Urothelium cell line (cell line): ENCODE measurements at regions not wholly inside any gene's neighbourhood (a gene's known extent, or its start where the extent isn't known, plus 50 kb on each side); places are given as distances from the start of the nearest gene placed in this dataset.
A peak's percentile ranks its signal among the peaks of the same experiment; 100 is the strongest.

ENCODE experiments used
- DNase-seq: peaks from one replicate; pipeline ENCODE4 v3.0.0; 2011; ENCODE audit warnings: low spot score, mixed read lengths
- FAIRE-seq: peaks from 2 replicates; lab custom pipeline; 2011; peaks lifted over from hg19 to GRCh38; lab: Jason Lieb, UNC

- no peak for DNase-seq
- FAIRE-seq: no peak
These were observed 219.5 kb upstream of the DKK2 start for GRCh38 chr4:107255596-107255995.

DNA sequence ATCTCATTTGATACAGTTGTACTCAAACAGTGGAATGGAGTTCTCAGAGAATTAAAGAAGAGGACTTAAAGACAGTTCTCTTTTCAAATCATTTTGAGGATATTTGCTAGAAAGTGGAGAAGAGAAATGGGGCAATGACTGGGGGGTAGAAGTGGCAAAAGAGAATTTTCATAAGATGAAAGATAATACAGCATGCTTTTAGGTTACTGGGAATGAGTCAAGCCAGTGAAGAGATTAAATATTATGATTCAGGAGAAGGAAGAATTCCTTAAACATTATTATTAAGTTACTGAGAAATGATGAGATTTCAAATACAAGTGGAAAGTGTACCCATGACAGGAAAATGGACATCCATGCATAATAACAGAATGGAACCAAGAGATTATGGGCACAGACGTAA lies 219.0 kb upstream of the DKK2 start:
- no peak for DNase-seq
- FAIRE-seq: no peak

DNA sequence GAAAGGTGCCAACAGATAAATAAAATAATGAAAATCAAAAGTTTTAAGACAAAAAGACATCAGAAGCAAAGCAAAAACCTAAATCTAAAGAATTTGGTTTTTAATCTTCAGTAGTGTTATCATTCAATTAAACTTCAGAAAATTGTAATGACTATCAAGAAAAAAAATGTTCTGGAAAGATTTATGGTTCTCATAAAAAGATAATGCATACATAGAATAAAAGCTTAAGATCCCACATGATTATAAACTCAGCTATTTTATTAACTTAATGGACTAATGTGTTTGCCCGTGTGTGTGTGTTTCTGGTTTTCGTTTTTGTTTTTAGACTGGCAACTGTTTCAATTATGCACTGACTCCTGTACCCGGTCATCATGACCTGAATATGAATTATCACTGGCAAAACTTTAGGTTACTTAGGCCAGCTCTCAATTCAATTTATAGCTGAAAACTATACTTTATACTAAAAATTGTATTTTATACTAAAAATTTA lies 217.5 kb upstream of the DKK2 start:
- DNase-seq (no peak), FAIRE-seq (no peak)

GRCh38 chr4:107253090-107253489 lies 217.0 kb upstream of the DKK2 start:
- DNase-seq (no peak), FAIRE-seq (no peak)

GRCh38 chr4:107252571-107252970 lies 216.5 kb upstream of the DKK2 start:
- FAIRE-seq: no peak
- no peak for DNase-seq

DNA sequence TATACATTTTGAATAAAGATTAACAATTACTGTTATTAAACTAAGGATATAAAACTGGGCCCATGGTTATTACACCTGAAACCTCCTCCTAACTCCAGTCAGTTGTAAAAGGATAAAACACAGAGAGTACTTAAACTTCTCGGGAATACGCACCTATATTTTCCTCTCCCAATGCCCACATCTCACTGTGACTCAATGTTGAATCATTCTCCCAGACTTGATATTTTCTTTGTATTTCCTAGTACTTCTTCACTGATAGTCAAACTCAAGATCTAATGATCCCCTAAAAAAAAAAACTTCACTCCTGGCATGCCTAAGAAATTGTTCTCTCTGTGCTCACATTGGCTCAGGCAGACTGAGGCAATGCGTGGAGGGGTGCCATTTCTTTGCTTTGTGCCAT lies 212.5 kb upstream of the DKK2 start:
- DNase-seq (no peak), FAIRE-seq (no peak)

DNA sequence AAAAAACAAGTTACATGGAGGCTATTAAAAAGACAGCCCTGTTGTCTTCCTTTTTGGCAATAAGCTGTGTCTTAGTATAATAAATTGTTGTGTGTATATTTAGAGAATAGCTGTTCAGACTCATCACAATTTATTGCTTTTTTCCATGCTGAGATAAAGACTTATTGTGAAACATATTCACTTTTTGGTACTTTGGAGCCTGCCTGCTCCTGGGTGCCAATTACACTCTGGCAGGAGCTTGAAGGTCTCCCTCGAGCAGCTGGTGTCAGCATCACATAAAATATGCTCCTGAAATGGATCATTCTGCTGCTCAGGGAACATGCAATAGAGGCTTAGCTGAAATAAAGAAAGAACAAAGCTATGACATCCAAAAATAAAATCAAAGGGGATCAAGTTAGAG lies 211.6 kb upstream of the DKK2 start:
- DNase-seq: no peak
- FAIRE-seq: no peak

DNA sequence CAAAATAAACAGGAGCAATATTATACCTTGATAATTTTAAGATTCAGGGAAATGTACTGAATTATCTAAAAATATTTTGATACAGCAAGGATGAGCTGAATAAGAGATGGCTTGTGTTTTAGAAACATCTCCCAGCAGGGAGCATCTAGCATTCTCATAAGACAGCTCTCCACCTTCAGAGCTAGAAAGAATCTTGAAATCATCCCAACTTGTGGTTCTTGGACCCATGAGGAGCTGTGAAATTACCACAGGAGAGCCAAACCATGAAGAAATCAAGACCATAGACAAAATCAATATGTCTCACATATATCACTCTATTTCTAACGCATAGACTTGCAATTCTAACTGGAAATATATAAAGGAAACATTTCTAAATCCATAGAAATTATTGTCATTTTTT lies 210.6 kb upstream of the DKK2 start:
- FAIRE-seq (no peak), DNase-seq (no peak)

DNA sequence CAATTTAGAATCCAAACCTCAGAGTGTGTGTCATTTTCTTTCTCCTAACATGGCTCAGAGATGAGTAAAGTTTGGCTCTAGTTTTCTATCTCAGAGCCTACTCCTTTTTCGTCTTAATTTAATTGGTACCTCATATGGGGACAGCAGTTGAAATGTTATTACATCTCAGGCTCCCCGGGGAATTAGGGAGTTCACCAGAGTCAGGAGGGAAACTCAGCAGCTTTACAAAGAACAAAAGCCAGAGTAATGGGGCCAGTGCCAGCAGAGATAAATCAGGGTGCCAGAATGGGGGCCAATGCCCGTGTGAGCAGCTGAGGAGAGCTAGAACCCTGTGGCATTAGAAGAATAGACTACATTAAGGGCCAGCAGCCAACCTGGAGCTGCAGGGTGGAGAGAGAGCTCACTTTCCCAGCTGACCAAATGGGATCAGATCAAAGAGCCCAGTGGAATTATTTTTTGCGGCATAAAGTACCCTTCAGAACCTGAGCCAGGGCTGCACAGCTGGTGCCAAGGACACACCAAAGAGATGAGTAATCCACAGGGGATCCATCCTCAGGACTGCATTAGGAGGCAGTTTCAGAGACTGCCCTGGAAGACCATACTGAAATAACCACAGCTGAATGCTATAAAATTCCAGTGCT lies 207.1 kb upstream of the DKK2 start:
- peak; percentile 26 for DNase-seq
- FAIRE-seq: no peak

DNA sequence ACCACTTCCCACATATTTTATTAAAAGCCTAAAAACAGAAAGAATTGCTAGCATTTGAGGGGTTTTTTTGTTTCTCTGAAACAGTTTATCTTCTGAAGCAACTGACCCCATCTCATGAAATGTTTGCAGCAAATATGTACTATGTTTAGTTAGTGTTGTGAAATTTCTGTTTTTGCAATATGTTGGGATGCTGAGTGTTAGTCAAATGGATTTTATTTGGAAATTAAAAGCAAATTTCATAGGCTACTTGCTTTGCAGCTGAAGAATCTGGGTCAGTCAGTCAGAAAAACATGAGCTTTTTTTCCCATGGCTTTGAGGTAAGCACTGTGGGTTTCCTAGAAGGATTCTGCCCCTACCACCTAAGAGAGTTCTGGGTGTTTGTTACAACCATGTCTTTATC lies 184.9 kb upstream of the DKK2 start:
- FAIRE-seq (no peak), DNase-seq (no peak)

GRCh38 chr4:107219681-107220080 lies 183.6 kb upstream of the DKK2 start:
- DNase-seq (no peak), FAIRE-seq (no peak)

GRCh38 chr4:107216379-107216778 lies 180.3 kb upstream of the DKK2 start:
- FAIRE-seq (no peak), DNase-seq (no peak)

GRCh38 chr4:107215222-107215621 lies 179.1 kb upstream of the DKK2 start:
- no peak for FAIRE-seq

GRCh38 chr4:107213880-107214279 lies 177.8 kb upstream of the DKK2 start:
- DNase-seq: no peak
- FAIRE-seq: no peak

More at GRCh38 chr4:107215222-107215621, 179.1 kb upstream of the DKK2 start:
- DNase-seq: no peak

- no peak for FAIRE-seq
- no peak for DNase-seq
These were observed 177.3 kb upstream of the DKK2 start for GRCh38 chr4:107213410-107213809.

DNA sequence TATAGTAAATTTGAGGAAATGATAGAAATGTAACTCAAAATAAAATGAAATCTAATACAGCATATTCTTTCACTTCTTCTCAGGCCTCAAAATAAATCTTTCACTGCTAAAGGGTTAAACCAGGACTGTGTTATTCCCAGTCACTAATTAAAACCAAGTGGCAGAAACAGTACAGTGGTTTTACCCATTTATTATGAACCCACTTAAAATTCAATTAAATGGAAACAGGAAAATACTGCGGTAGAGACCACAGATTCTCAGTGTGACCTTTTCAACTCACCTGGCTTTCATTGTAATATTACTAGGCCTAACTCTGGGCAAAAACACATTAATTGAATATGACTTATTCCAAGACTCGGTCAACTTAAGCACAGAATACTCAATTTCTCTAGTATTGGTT lies 176.5 kb upstream of the DKK2 start:
- FAIRE-seq: no peak
- no peak for DNase-seq

DNA sequence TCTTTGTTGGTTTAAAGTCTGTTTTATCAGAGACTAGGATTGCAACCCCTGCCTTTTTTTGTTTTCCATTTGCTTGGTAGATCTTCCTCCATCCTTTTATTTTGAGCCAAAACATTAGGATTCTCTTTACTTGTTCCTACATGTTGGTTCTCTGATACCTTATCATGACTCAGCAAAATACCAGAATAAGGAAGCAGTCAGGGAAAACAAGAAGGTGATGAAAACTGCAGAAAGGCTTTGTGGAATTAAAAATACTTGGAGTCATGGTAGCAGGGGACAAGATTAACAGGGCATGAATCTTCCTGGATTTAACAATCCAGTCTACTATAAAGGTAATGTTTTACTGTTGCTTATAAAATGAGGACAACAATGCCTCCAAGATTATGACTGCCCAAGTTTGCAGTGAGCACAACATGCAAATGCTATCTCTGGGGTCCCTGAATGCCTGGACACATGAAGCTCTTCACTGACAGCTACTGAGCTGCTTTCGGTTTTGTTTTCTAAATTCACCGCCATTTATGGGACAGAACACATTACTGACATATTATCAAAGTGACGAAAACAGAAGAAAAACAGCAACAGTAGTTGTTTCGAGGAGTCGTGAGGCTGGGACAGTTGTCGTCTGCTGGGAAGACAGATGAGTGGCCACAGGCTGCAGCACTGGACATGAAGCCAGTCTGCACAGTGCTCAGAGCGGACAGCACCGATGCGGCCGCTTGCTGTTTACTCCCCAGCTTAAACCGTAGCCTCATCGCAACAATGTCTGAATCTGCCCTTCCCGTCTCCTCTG lies 174.5 kb upstream of the DKK2 start:
- peak; percentile 35 for DNase-seq
- FAIRE-seq: no peak

- no peak for DNase-seq
- FAIRE-seq: no peak
These were observed 167.6 kb upstream of the DKK2 start for GRCh38 chr4:107203733-107204132.

- DNase-seq (no peak), FAIRE-seq (peak; percentile 62)
These were observed 166.6 kb upstream of the DKK2 start for GRCh38 chr4:107202744-107203143.

- no peak for FAIRE-seq
- DNase-seq: no peak
These were observed 161.0 kb upstream of the DKK2 start for GRCh38 chr4:107197121-107197520.

- DNase-seq: no peak
These were observed 160.2 kb upstream of the DKK2 start for GRCh38 chr4:107196312-107196711.

DNA sequence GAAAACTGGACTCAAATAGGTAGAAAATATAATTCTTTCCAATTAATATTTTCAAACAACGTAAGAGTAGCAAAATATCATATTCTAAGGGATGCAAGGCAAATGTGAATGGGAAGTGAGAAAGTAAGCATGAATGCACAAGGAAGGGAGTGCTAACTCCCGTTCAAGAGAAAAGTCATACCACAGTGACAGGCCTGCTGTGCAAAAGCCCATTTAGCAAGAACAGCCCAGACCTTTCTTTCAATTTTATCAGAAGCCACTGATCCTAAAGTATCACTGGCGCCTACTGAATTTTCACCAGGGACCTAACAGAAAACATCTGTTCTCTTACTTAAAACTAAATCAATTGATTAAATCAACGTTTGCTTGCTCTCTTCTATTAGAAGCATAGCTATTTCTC lies 157.9 kb upstream of the DKK2 start:
- FAIRE-seq (no peak), DNase-seq (no peak)

More at GRCh38 chr4:107196312-107196711, 160.2 kb upstream of the DKK2 start:
- no peak for FAIRE-seq
